Retinal pigment epithelial cell (primary cell): ENCODE measurements at regions not wholly inside any gene's neighbourhood (a gene's known extent, or its start where the extent isn't known, plus 50 kb on each side); places are given as distances from the start of the nearest gene placed in this dataset.
A peak's percentile ranks its signal among the peaks of the same experiment; 100 is the strongest.

Experiments used
- DNase-seq: peaks from one replicate; pipeline ENCODE4 v3.0.0-alpha.2; 2010; ENCODE audit warnings: low read depth
- H3K4me3 ChIP-seq: 2 replicates; pipeline ENCODE4 v1.5.1; 2011; ENCODE audit warnings: mild to moderate bottlenecking, low read length, control low read depth, moderate library complexity
- CTCF ChIP-seq: conservative IDR thresholded peaks from 2 replicates; pipeline ENCODE4 v1.5.1; 2011; ENCODE audit warnings: low read depth, low read length, control low read depth, inconsistent platforms

GRCh38 chr3:19734453-19734852 lies 199.6 kb downstream of the EFHB start:
- TF ChIP-seq CTCF = no peak
- no peak overlapping the region for H3K4me3 ChIP-seq

GRCh38 chr3:19725000-19725399 lies 209.0 kb downstream of the EFHB start:
- no peak for TF ChIP-seq CTCF
- H3K4me3 ChIP-seq = no peak overlapping the region
- no peak for DNase-seq

More at GRCh38 chr3:19734453-19734852, 199.6 kb downstream of the EFHB start:
- no peak for DNase-seq

GRCh38 chr3:19717736-19718135 lies 216.3 kb downstream of the EFHB start:
- TF ChIP-seq CTCF = no peak
- H3K4me3 ChIP-seq = no peak overlapping the region
- DNase-seq = no peak

GRCh38 chr3:19711160-19711782 lies 222.7 kb downstream of the EFHB start:
- TF ChIP-seq CTCF = no peak
- H3K4me3 ChIP-seq = no peak overlapping the region
- no peak for DNase-seq

- no peak for DNase-seq
- H3K4me3 ChIP-seq = no peak overlapping the region
- TF ChIP-seq CTCF = no peak
Observed at GRCh38 chr3:19702416-19703078, 231.5 kb downstream of the EFHB start.

- TF ChIP-seq CTCF = peak; percentile 21
- no peak overlapping the region for H3K4me3 ChIP-seq
- no peak for DNase-seq
Observed at GRCh38 chr3:19688767-19689166, 245.2 kb downstream of the EFHB start.

- no peak for TF ChIP-seq CTCF
- DNase-seq = no peak
- H3K4me3 ChIP-seq = no peak overlapping the region
Observed at GRCh38 chr3:19668163-19668562, 265.9 kb downstream of the EFHB start.
